ENCODE measurements at regions not wholly inside any gene's neighbourhood (a gene's known extent, or its start where the extent isn't known, plus 50 kb on each side); places are given as distances from the start of the nearest gene placed in this dataset.

DNA sequence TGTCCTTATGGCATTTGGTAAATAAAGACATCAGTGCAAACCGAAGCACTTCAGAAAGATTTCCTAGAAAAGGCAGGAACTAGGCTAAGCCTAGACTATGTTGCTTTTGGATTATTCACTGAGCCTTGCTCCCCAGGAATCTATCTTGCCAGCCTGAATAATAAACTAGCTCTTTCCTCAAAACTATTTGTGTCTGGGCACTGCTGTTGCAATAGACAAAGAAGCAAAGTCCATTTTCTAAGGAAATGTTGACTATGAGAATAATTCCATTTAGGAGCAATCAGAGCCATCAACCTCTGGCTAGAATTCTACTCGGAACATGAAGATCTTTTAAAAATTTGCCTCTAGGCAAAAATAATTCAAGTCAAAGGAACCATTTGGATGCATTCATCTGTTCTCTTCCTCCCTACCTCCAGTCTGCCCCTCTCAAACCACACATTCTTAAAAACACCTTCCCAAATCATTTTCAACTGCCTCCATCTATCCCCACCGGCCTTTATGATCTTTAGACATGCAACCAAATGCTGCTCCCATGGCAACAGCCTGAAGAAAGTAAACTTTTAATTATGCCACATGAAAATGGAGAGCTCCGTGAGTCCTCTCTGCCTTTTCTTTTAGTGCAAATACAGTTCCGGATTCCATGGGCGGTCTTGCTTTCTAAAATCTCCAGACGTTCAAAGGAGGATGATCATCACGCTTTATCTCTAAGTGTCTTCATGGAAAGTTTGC, 61.5 kb upstream of the FZD10 start:
- TF ChIP-seq, protein P1, sequence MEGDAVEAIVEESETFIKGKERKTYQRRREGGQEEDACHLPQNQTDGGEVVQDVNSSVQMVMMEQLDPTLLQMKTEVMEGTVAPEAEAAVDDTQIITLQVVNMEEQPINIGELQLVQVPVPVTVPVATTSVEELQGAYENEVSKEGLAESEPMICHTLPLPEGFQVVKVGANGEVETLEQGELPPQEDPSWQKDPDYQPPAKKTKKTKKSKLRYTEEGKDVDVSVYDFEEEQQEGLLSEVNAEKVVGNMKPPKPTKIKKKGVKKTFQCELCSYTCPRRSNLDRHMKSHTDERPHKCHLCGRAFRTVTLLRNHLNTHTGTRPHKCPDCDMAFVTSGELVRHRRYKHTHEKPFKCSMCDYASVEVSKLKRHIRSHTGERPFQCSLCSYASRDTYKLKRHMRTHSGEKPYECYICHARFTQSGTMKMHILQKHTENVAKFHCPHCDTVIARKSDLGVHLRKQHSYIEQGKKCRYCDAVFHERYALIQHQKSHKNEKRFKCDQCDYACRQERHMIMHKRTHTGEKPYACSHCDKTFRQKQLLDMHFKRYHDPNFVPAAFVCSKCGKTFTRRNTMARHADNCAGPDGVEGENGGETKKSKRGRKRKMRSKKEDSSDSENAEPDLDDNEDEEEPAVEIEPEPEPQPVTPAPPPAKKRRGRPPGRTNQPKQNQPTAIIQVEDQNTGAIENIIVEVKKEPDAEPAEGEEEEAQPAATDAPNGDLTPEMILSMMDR (IDR thresholded peaks at IDR 0.05) = no peak
- no peak for TF ChIP-seq RAD21 (conservative IDR thresholded peaks at IDR 0.05 in 1 of 2, IDR thresholded peaks at IDR 0.05 in 1 of 2)
